Astrocyte of the spinal cord (primary cell): ENCODE measurements at regions not wholly inside any gene's neighbourhood (a gene's known extent, or its start where the extent isn't known, plus 50 kb on each side); places are given as distances from the start of the nearest gene placed in this dataset.

Source experiments
- DNase-seq: peaks from one replicate; pipeline ENCODE4 v3.0.0; 2011; ENCODE audit warnings: low read depth, low spot score
- H3K4me3 ChIP-seq: 2 replicates; pipeline ENCODE4 v1.5.1; 2011; ENCODE audit warnings: low read depth, mild to moderate bottlenecking, low read length, moderate library complexity
- CTCF ChIP-seq: IDR thresholded peaks from 2 replicates; pipeline ENCODE4 v1.5.1; 2012; ENCODE audit warnings: low read depth, mild to moderate bottlenecking, low read length, inconsistent platforms
- in situ Hi-C: cut with HindIII; loops from 2 replicates; pipeline ENCODE4 v1.10.0; 2017; ENCODE audit warnings: low sequenced_read_pairs

- DNase-seq: peak; percentile 10
- no peak for TF ChIP-seq CTCF
- in situ Hi-C loops: no loop called here
- H3K4me3 ChIP-seq: no peak overlapping the region
Measured at GRCh38 chr18:22765896-22766295, 167.2 kb upstream of the RBBP8 start.

GRCh38 chr18:22767653-22768052 is 165.5 kb upstream of the RBBP8 start:
- no peak for DNase-seq
- no peak for TF ChIP-seq CTCF
- in situ Hi-C loops: no loop called here
- H3K4me3 ChIP-seq: no peak overlapping the region

GRCh38 chr18:22773944-22774343 is 159.2 kb upstream of the RBBP8 start:
- no peak overlapping the region for H3K4me3 ChIP-seq
- in situ Hi-C loops: no loop called here
- no peak for DNase-seq
- TF ChIP-seq CTCF: no peak

- DNase-seq: no peak
- in situ Hi-C loops: no loop called here
Measured at GRCh38 chr18:22778996-22779395, 154.1 kb upstream of the RBBP8 start.

GRCh38 chr18:22783245-22783644 is 149.9 kb upstream of the RBBP8 start:
- in situ Hi-C loops: no loop called here
- H3K4me3 ChIP-seq: no peak overlapping the region
- no peak for TF ChIP-seq CTCF
- DNase-seq: no peak

More at GRCh38 chr18:22778996-22779395, 154.1 kb upstream of the RBBP8 start:
- no peak overlapping the region for H3K4me3 ChIP-seq
- TF ChIP-seq CTCF: no peak

GRCh38 chr18:22783662-22784076 is 149.5 kb upstream of the RBBP8 start:
- TF ChIP-seq CTCF: no peak
- in situ Hi-C loops: no loop called here
- H3K4me3 ChIP-seq: no peak overlapping the region
- no peak for DNase-seq

GRCh38 chr18:22789052-22789451 is 144.1 kb upstream of the RBBP8 start:
- H3K4me3 ChIP-seq: no peak overlapping the region
- TF ChIP-seq CTCF: no peak
- DNase-seq: no peak
- in situ Hi-C loops: no loop called here
